Peyer's patch (tissue), 4 donors: ENCODE measurements at regions not wholly inside any gene's neighbourhood (a gene's known extent, or its start where the extent isn't known, plus 50 kb on each side); places are given as distances from the start of the nearest gene placed in this dataset.
"Not testable (repeated sequence)": the region's sequence is repeated elsewhere in the genome, so short reads cannot be mapped to it uniquely, and the experiment has no call there.

Experiments
- CTCF ChIP-seq, 6 experiments: fragments of 450-650 bp in 4 of 6; fragments of 200-600 bp in 2 of 6; sonication (generic) in 1 of 6; IDR thresholded peaks; one replicate each; pipeline ENCODE4 v1.5.1; 2017 to 2019; ENCODE audit warnings: antibody characterized with exemption in 6 of 6, mild to moderate bottlenecking in 3 of 6, moderate library complexity in 1 of 6
- POLR2A ChIP-seq, 2 donors: fragments of 450-650 bp; IDR thresholded peaks; one replicate each; pipeline ENCODE4 v1.5.1; 2017; ENCODE audit warnings: antibody characterized with exemption in 2 of 2, mild to moderate bottlenecking in 2 of 2, moderate library complexity in 2 of 2

GRCh38 chr15:84144946-84145345 is 90.6 kb upstream of the GOLGA6L4 start:
- TF ChIP-seq CTCF, POLR2A (IDR thresholded peaks at IDR 0.05): not testable (repeated sequence)
